Panc1 (cell line): ENCODE measurements at regions not wholly inside any gene's neighbourhood (a gene's known extent, or its start where the extent isn't known, plus 50 kb on each side); places are given as distances from the start of the nearest gene placed in this dataset.

Source experiments
- ATAC-seq: fragments of 200-7000 bp; cut with Tn5 transposase; 2 replicates; pipeline ENCODE4 v1.9.1; 2020; ENCODE audit warnings: mild to moderate bottlenecking, moderate library complexity
- BruUV-seq: library from RNA; stranded (reverse); fragments of 400-500 nt; replicated peaks from 2 replicates; lab custom pipeline; 2021; lab: Mats Ljungman, UMichigan
- CTCF ChIA-PET: fragments of 300-600 bp; sonication (Branson Sonifier 250); formaldehyde crosslinking; loops from one replicate; lab custom pipeline; 2022; ENCODE audit warnings: antibody characterized with exemption; lab: Charles Lee
- POLR2A ChIA-PET: fragments of 300-600 bp; sonication (Branson Sonifier 250); formaldehyde crosslinking; loops from one replicate; lab custom pipeline; 2022; ENCODE audit warnings: antibody characterized with exemption; lab: Charles Lee
- DNase-seq: peaks from one replicate; pipeline ENCODE4 v3.0.0-alpha.2; 2010; ENCODE audit warnings: low read depth, low spot score
- H3K27ac ChIP-seq: 2 replicates; pipeline ENCODE4 v1.5.1; 2011; ENCODE audit warnings: mild to moderate bottlenecking, low read length, inconsistent platforms
- H3K27me3 ChIP-seq: fragments of 200-500 bp; sonication (Bioruptor generic); 2 replicates; pipeline ENCODE4 v1.6.0; 2014; ENCODE audit warnings: low read length, inconsistent platforms; ENCODE audit not compliant: control insufficient read depth, insufficient read depth
- H3K36me3 ChIP-seq: fragments of 200-500 bp; sonication (Bioruptor generic); 2 replicates; pipeline ENCODE4 v1.5.1; 2014; ENCODE audit warnings: inconsistent platforms, mild to moderate bottlenecking, low read length, moderate library complexity; ENCODE audit not compliant: control insufficient read depth, insufficient read depth
- H3K4me1 ChIP-seq: 2 replicates; pipeline ENCODE4 v1.5.1; 2011; ENCODE audit warnings: inconsistent platforms, mild to moderate bottlenecking, low read length, moderate library complexity; ENCODE audit not compliant: control insufficient read depth, insufficient read depth
- H3K4me3 ChIP-seq, 2 experiments: 2 replicates each; pipeline ENCODE4 v1.5.1; 2011 to 2012; ENCODE audit warnings: low read depth in 2 of 2, low read length in 2 of 2, mild to moderate bottlenecking in 2 of 2, inconsistent platforms in 1 of 2, moderate library complexity in 1 of 2
- H3K9me3 ChIP-seq: fragments of 200-500 bp; sonication (Bioruptor generic); 2 replicates; pipeline ENCODE4 v1.5.1; 2014; ENCODE audit warnings: low read depth, mild to moderate bottlenecking, inconsistent platforms, low read length, moderate library complexity; ENCODE audit not compliant: control insufficient read depth, insufficient read depth
- CTCF ChIP-seq: fragments of 450-650 bp; IDR thresholded peaks from 2 replicates; pipeline ENCODE4 v1.5.1; 2017; ENCODE audit warnings: mild to moderate bottlenecking
- POLR2AphosphoS5 ChIP-seq: IDR thresholded peaks from 2 replicates; pipeline ENCODE4 v1.6.1; 2012; ENCODE audit warnings: mild to moderate bottlenecking, low read depth, low read length, moderate library complexity
- REST ChIP-seq, 2 experiments: IDR thresholded peaks; 2 replicates each; pipeline ENCODE4 v1.6.1; 2011 to 2012; ENCODE audit warnings: low read depth in 2 of 2, control low read depth in 1 of 2, low read length in 1 of 2, mild to moderate bottlenecking in 1 of 2, moderate library complexity in 1 of 2; ENCODE audit not compliant: insufficient read depth in 1 of 2
- SIN3A ChIP-seq: IDR thresholded peaks from 2 replicates; pipeline ENCODE4 v1.6.1; 2012; ENCODE audit warnings: low read depth, mild to moderate bottlenecking, low read length, moderate library complexity, borderline replicate concordance; ENCODE audit not compliant: insufficient read depth
- TCF7L2 ChIP-seq: IDR thresholded peaks from 2 replicates; pipeline ENCODE4 v1.6.1; 2011; ENCODE audit warnings: mild to moderate bottlenecking, low read depth, low read length, inconsistent platforms
- in situ Hi-C: cut with HindIII; loops from 2 replicates; pipeline ENCODE4 v1.10.0; 2016; ENCODE audit warnings: low sequenced_read_pairs, low pct_unique_long_range_greater_than_20kb
- intact Hi-C: fragments of 100-400 bp; cut with micrococcal nuclease; formaldehyde crosslinking; loops from one replicate; pipeline ENCODE4 v1.10.0; 2022; ENCODE audit not compliant: unreplicated experiment

- CTCF ChIA-PET = no interaction called here
Measured at GRCh38 chr18:54528942-54529376, 62.1 kb upstream of the DYNAP start.

GRCh38 chr18:54529444-54529843 lies 61.6 kb upstream of the DYNAP start:
- ChIA-PET POLR2A (no interaction called here), CTCF (no interaction called here)
- in situ Hi-C loops (no loop called here), intact Hi-C loops (no loop called here)
- Histone ChIP-seq H3K27ac (no peak overlapping the region), H3K27me3 (no peaks in the 10 kb centered on the region), H3K4me1 (no peaks in the 10 kb centered on the region), H3K36me3 (no peaks in the 10 kb centered on the region), H3K9me3 (no peaks in the 10 kb centered on the region), H3K4me3 (no peak overlapping the region)
- DNase-seq = no peak
- no TSS peak for BruUV-seq
- ATAC-seq = no peak
- no peak for TF ChIP-seq REST (IDR thresholded peaks at IDR 0.05; ENCODE audit: insufficient read depth in 1 of 2, low read depth in 2 of 2, low read length in 1 of 2)
- TF ChIP-seq SIN3A = no peak
- no peak for TF ChIP-seq TCF7L2
- no peak for TF ChIP-seq CTCF
- no peak for TF ChIP-seq POLR2AphosphoS5

More at GRCh38 chr18:54528942-54529376, 62.1 kb upstream of the DYNAP start:
- Histone ChIP-seq H3K9me3 (no peaks in the 10 kb centered on the region), H3K36me3 (no peaks in the 10 kb centered on the region), H3K27me3 (no peaks in the 10 kb centered on the region), H3K27ac (no peak overlapping the region), H3K4me3 (no peak overlapping the region), H3K4me1 (no peaks in the 10 kb centered on the region)
- POLR2A ChIA-PET = no interaction called here
- in situ Hi-C loops (no loop called here), intact Hi-C loops (no loop called here)
- no TSS peak for BruUV-seq
- ATAC-seq (no peak), DNase-seq (no peak)
- TF ChIP-seq REST (IDR thresholded peaks at IDR 0.05; ENCODE audit: insufficient read depth in 1 of 2, low read depth in 2 of 2, low read length in 1 of 2) = no peak
- no peak for TF ChIP-seq TCF7L2
- TF ChIP-seq POLR2AphosphoS5 = no peak
- no peak for TF ChIP-seq SIN3A
- TF ChIP-seq CTCF = no peak
